Right ventricle myocardium superior (tissue), 1 donor: ENCODE measurements at regions not wholly inside any gene's neighbourhood (a gene's known extent, or its start where the extent isn't known, plus 50 kb on each side); places are given as distances from the start of the nearest gene placed in this dataset.
"Not testable (repeated sequence)": the region's sequence is repeated elsewhere in the genome, so short reads cannot be mapped to it uniquely, and the experiment has no call there.

Experiments used
- ATAC-seq: fragments of 200-7000 bp; cut with Tn5 transposase; one replicate; pipeline ENCODE4 v1.9.1; 2020; ENCODE audit warnings: mild to moderate bottlenecking; ENCODE audit not compliant: poor library complexity
- DNase-seq: peaks from one replicate; pipeline ENCODE4 v3.0.0-alpha.2; 2020
- intact Hi-C: fragments of 100-400 bp; cut with DNase I; formaldehyde crosslinking; loops from one replicate; pipeline ENCODE4 v1.11.2; 2022
- donor health status: DM: no; HTN: yes; CAD: no; lungs with severe emphysema.

GRCh38 chr15:93918801-93919200, 312.6 kb upstream of the MCTP2 start:
- ATAC-seq, DNase-seq, intact Hi-C loops: not testable (repeated sequence)

- ATAC-seq (no peak), DNase-seq (no peak)
- intact Hi-C loops = no loop called here
These were observed 314.2 kb upstream of the MCTP2 start for GRCh38 chr15:93917181-93917580.

DNA sequence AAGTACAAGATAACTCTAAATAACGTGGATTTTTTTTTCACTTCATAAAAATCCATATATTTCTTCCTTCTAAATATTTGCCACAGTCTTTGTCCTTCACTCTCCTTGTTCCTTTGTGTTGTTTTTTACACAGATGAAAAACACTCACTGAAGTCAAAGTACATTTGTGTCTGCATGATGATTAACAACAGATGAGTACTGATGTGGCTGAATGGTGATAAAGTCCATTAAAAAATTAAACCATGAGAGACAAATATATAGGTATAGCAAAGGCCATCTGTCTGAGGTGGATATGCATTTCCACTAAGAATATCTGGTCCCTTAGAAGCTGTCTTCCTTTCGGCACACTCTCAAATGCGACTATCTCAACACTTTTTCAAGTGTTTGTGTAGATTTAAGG, 317.5 kb upstream of the MCTP2 start:
- no peak for ATAC-seq
- intact Hi-C loops = no loop called here
- no peak for DNase-seq

GRCh38 chr15:93913310-93913709, 318.1 kb upstream of the MCTP2 start:
- ATAC-seq = no peak
- intact Hi-C loops = no loop called here
- no peak for DNase-seq

DNA sequence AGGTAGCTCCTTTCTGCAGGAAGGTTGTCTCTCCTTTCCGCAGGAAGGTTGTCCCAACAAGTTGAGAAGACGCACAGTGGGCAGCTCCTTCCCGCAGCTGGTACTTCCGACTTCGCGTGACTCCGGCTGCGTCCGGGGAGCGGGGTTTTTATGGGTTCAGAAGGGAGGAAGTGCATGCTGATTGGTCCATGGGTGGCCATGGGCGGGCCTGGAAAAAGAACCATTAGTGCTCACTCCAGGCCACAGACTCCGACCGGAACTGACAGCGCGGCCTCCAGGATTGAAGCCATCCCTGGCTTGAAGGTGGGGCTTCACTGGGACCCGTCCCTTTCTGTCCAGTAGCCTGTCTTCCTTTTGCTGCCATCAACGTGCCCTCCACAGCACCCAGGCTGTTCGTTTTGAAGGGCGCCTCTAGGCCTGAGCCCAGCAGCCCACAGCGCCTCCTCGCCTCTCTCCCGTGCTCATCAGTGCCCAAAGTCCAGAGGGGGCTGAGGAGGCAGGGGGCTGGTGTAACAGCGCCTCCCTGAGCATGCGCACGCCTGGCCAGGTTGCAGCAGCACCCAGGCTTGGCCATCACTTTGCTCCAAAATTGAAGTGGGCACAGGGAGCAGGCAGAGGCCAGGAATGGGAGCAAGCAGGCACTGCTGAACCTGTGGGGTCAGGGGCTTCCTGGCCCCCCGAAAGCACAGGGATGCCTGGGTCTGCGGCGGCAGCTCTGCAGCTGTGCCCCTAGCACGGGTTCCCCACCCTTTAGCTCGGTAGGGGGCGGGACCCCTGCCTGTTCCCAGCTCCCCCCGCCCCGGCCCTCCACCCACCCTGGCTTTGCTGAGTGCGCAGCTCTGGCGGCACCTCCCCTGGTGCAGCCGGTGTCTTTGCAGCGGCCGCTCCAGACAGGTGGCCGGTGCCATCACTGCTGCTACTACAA, 330.6 kb upstream of the MCTP2 start:
- ATAC-seq = no peak
- intact Hi-C loops = no loop called here
- DNase-seq = peak; percentile 37

- ATAC-seq = no peak
- no peak for DNase-seq
- intact Hi-C loops = no loop called here
These were observed 331.5 kb upstream of the MCTP2 start for GRCh38 chr15:93899817-93900216.

DNA sequence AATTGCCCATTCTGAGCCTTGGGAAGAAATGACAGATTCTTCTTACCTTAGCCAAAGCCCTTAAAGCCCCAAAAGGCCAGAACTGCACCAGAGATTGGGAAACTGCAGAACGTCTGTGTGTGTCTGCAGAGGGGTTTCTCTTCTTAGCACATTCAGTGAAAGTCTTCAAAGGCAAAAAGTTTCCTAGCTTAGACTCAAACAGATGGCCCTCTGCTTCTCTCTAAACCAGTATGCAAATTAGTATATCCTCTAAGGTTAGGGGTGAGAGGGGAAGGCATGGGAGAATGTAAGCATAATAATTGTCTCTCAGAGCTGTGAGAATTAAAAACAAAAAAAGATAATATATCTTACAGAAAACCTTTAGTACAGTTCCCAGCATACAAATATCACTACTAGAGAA, 334.0 kb upstream of the MCTP2 start:
- intact Hi-C loops = no loop called here
- ATAC-seq = no peak
- no peak for DNase-seq

DNA sequence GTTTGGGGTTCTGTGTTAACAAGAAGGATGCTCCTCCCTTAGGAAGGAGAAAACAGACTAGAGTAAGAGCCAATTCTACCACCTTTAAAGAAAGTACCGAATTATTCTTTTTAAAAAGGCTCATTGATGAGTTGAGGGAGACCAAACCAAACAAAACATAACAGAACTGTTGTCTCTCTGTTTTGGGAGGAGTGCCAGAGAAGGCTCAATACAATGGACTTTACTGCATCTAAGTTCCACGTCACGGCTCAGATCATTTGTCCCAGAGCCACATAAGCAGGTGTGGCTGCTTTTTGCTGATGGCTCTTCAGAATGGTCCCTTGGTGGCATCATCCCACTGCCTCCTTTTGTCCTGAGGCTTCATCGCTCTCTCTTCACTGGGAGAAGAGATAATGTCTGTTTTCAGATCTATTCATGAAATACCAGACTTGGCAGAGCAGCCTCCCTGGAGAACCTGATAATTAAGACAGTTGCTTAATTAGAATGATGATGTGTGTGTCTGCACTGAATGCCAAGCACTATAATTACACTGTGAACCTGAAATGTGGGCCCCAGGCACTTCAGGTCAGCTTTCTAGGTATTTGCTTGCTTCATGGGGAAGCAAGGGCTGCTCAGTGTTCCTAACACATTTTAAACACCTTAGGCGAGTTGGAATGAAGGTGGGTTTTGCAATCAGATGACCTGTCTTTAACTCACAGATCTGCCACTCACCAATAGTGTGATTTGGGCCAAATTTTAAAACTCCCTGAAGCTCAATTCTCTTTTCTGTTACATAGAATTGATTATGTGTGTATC, 335.2 kb upstream of the MCTP2 start:
- ATAC-seq (no peak), DNase-seq (no peak)
- intact Hi-C loops = no loop called here

- ATAC-seq (no peak), DNase-seq (no peak)
- intact Hi-C loops = no loop called here
These were observed 336.8 kb upstream of the MCTP2 start for GRCh38 chr15:93894438-93895036.

- DNase-seq (no peak), ATAC-seq (no peak)
- intact Hi-C loops = no loop called here
These were observed 344.2 kb upstream of the MCTP2 start for GRCh38 chr15:93887151-93887550.

DNA sequence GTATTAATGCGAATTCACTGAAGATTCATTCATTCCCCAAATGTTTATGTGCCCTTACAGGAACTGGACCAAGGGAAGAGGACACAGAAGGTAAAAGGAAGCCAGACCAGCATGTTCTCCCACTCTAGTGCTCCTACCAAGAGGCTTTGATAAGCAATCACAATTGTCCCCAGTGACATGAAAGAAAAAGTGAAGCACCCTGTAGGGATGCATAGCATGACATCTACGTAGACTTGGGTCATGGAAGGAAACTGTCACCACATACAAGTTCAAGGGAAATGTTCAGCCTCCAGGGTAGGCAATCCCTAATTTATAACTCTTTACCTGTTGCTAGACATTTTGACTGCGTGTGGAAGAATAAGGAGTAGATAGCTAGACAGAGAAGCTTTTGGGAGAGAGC, 348.6 kb upstream of the MCTP2 start:
- ATAC-seq (no peak), DNase-seq (no peak)
- intact Hi-C loops = no loop called here

DNA sequence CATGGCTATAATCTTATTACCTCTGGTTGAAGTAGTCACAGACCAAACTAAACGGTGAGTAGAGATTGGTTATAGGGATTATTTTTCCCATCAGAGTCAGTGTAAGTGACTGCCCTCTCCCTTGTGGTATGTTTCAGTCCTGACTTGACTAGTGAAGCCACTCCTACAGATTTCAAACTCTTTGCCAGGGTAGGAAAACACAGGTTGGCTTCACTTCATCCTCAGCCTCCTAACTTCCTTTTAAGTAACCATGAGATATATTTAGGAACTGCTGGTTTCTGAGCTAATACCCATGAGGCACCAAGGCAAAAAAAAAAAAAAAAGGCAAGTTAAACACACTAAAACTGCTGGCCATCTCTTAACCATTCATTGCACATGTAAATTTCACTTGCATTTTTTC, 349.2 kb upstream of the MCTP2 start:
- DNase-seq = no peak
- peak; percentile 38 for ATAC-seq
- intact Hi-C loops = no loop called here

DNA sequence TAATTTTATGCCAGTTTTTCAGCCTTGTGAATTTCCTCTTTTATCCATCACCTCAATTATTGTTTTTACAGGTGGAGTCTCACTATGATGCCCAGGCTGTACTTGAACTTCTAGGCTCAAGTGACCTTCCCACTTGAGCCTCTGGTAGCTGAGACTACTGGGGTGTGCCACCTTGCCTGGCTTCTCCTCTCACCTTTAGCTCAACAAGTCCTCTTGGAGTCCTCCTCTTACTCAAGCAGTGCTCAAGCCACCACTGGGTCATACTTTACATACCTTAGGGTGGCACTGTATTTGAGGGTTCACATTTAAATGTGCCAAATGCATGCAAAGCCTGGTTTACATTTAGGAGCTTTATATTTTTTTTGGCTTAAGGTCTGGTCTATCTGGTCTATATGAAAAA, 350.1 kb upstream of the MCTP2 start:
- no peak for ATAC-seq
- DNase-seq = no peak
- intact Hi-C loops = no loop called here

DNA sequence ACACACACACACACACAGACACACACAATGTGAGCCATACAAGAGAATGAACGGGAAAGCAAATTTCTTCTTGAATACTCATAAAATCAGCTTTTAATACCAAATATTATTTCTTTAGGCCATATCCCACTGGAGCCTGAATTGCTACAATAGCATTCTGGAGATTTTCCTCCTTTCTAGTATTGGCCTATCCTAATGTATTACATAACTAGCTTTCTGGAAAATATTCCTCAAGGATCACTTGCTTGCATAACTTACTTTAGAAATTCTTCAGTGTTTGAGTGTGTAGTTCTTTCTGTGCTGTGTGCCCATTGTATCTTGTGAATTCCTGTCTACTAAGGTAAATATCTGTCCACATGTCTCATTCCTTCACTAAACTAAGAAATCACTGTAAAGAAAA, 351.0 kb upstream of the MCTP2 start:
- ATAC-seq (peak; percentile 77), DNase-seq (no peak)
- intact Hi-C loops = no loop called here

DNA sequence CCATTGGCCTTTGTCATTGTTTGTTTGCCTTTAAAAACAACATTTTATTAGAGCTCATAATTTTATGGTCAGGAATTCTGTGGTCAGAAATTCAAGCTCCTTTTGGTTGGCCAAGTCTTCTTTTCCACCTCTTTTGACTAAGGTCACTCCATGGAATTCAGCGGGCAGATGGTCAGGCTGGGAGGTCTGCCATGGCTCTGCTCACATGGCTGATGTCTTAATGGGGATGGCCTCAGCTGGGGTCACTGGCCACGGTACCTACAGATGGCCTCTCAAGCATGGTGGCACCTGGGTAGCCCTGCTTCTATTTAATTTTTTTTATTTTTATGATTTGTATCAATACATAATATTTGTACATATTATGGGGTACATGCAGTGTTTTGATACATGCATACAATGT, 360.8 kb upstream of the MCTP2 start:
- intact Hi-C loops = no loop called here
- no peak for ATAC-seq
- DNase-seq = no peak

DNA sequence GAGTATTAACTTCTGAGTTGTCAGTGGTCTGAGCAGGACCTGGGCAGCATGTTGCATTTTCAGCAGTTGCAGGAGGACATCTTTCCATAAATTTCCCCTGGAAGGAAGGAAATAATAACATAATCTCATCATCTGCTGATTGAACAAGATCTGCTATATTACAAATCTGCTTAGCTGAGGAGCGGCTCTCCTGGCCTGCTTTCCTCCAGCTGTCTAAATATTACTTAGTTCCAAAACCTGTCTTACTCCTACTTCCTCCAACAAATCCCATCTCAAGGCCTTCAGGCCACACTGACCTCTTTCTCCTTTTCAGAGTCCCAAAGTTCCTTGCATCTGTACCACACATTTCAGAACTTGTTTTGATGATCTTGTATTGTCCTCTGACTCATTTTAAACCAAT, 364.4 kb upstream of the MCTP2 start:
- ATAC-seq (peak; percentile 55), DNase-seq (no peak)
- intact Hi-C loops = no loop called here

- peak; percentile 55 for ATAC-seq
- intact Hi-C loops = no loop called here
- no peak for DNase-seq
These were observed 364.9 kb upstream of the MCTP2 start for GRCh38 chr15:93866476-93866875.

DNA sequence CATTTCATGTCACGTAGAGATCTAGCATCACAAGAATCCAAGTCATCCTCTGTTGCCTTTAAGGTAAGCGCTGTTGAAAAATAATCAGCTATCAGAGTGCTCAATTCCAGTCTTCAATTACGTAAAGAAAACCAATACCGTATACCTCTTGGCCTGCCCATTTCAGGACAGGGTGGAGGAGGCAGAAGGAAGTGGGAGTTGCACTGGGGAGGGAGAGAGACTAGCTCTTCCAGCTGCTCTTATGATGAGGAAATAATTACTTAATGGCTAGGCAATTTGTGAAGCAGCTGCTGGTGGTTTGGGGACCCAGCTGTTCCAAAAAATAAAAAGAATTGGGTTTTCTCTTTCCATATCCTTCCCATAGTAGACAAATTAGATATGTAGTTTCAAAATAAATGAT, 365.8 kb upstream of the MCTP2 start:
- peak; percentile 46 for DNase-seq
- intact Hi-C loops = no loop called here

GRCh38 chr15:93862791-93863190, 368.6 kb upstream of the MCTP2 start:
- intact Hi-C loops = no loop called here
- peak; percentile 47 for DNase-seq
- ATAC-seq = peak; percentile 60

More for the DNA sequence above, 365.8 kb upstream of the MCTP2 start:
- ATAC-seq = peak; percentile 84
